KG1 (cell line): ENCODE measurements at regions not wholly inside any gene's neighbourhood (a gene's known extent, or its start where the extent isn't known, plus 50 kb on each side); places are given as distances from the start of the nearest gene placed in this dataset.

Experiments used
- DNase-seq: peaks from one replicate; lab custom pipeline; 2025; lab: John Stamatoyannopoulos, UW

DNA sequence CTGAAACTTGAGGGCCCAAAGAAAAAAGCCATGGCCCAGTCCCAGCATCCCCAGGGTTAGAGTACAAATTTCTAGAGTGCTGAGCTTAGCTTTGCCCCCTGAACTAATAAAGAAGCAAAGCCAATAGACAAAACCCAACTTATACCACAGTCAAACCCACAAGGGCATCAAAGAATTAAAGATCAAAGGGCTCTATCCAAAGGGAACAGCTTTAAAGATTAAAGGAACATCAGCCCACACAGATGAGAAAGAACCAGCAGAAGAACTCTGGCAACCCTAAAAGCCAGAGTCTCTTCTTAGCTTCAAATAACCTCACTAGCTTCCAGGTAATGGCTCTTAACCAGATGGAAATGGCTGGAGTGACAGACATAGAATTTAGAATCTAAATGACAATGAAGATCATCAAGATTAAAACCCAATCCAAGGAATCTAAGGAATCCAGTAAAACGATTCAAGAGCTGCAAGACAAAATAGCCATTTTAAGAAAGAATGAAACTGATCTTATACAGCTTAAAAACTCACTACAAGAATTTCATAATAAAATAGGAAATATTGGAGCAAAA is 93.9 kb downstream of the YIPF5 start:
- DNase-seq = no peak

DNA sequence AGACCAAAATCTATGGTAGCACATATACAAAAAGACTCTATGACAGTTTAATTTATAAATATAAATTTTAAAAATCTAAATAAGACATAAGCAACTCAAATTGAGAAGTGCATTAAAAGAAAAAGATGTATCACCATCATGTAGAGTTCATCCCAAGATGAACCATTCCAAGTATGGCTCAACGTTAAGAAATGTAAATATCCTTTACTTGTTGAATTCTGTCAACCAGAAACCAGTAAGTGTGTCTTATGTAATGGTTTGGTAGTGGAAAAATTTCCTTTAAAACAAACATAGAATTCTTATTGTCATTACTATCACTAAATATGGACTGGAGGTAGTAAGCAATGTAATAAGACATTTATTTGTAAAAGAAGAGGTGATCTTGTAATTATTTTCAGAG is 87.3 kb downstream of the YIPF5 start:
- no peak for DNase-seq

DNA sequence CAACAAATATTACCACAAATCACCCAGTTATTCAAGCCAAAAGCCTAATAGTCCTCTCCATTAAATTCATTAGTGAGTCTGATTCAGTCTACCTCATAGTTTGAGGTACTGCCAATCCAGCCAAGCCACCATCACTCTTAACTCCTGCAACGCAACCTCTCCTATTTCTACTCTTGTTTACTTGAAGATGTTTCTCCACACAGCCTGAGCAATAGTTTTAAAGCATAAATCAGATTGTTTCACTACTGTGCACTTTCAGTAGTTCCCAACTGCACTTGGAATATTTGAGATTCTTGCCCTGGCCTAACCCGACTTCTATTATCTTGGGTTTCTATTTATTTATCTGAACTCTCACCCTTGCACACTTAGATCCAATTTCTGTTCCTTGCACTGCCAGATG is 85.5 kb downstream of the YIPF5 start:
- DNase-seq = no peak

DNA sequence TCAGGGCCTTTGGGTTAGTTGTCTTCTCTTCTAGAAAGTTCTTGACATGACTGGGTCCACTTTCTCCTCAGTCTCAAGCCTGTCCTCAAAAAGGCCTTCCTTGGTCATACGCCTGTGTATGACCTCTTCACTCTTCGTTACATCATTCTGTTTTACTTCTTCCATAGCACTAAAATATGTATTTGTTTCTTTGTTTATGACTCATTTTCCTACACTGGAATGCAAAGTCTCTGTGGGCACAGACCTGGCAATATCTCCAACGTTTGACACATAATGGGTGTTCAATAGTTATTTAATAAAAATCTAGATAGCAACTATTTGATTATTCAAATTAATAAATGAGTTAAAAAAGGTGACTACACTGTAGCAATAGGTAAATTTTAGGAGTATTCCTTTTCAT is 85.1 kb downstream of the YIPF5 start:
- DNase-seq = no peak

DNA sequence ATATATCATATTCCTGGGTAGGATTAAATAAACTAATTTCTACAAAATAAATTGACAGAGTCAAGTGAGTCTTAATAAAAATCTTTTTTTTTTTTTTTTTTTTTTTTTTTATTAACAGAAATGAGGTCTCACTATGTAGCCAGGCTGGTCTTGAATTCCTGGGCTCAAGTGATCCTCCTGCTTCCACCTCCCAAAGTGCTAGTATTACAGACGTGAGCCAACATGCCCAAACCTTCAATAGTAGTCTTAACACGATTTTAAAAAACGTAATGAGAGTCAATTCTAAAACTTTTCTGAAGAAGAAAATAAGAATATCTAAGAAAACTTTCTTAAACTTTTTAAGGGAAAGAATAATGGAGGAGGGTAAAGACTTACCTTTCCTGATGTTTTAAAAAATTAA is 84.2 kb downstream of the YIPF5 start:
- DNase-seq = no peak

DNA sequence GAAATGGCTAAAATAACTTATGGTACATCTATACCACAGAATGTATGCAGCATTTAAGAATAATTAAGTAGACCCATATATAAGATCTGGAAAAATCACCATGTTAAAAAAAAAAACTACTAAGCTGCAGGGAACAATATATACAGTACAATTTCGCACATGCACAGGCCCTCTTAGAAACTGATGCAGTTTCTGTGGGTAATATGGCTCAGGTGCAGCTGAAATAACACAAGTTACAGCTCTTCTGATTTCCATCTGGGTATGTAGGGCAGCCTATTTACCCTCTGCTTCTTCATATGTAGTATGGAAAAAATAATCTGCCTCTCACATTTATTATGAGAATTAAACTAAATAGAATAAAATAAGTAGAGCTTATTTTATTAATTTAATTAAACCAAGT is 82.9 kb downstream of the YIPF5 start:
- DNase-seq = no peak

DNA sequence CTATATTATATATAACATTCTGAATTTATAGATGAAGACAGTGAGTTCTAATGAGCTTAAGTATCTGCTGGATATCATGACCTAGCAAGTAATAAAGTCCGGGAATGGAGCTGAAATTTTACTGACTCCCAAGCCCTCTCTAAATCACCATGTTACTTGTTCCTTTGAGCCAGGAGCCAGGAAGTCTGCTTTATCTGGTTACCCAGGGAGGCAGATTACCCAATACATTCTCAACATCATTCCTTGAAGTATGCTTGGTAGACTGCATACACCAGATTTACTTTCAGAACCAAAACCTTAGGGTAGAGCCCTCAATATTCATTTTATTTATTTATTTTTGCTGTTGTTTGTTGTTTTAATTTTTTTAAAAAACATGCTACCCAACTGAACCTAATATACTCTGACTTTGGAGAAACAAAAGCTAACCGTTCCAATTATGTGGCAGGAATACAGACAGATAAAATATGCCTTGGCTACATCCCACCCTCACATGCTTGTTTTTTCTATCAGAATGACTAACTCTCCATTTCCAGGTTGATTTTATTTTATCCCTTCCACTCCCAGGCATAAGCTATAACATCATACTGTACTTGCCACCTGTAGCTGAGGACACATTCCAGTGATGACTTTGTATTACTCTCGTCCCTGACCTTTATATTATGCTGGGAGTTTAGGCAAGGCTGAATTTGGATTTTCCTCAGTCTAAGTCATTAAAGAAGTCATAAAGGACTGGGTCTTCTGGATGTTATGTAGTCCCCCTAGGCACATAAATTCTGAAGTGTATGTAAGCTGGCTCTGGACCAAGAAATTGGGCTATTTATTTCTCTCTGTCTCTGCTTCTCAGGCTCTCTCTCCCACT is 82.0 kb downstream of the YIPF5 start:
- DNase-seq = no peak

DNA sequence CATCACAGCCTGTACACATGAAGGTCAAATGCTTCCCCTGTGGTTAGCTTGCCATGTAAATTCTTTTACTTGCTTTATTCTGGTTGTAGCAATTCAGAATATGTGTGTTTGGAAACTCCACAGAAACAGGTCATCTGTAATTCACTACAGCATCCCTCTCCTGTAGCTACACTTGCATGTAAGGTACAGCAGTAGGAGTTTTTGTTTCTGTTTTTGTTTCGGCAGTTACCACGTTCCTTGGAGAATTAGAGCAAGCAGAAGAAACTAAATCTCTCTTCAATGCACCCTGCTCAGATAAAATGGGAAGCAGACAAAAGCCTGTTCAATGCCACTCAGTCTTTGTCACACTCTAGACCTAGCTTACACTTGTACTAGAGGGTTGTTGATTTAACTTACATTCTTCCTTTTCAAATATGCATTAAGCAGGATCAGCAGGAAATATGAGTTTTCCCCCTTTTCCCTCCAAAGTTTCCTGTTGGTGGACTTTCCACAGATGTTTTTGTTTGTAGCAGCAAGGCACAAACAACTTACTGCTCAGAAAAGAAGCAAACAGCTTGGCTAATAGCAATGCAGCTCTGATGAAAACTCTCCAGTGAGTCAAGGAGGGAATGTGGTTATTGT is 80.9 kb downstream of the YIPF5 start:
- DNase-seq = no peak

DNA sequence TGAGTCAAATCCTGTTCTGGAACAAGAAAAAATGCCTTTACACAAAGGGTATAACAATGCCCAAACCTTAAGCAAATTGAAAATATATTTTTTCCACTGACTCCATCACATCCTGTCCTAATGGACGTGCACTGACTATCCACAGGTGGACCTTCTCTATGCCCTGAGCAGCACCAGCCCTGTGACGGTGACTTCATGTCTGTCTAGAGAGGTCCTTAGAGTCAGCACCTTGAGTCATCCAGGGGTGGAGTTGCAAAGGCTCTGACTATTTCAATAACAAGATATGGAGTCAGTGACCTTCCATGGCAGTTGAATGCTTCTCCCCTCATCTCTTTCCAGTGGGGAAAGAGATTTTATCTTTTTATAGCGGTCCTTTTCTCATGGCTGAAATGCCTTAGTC is 78.0 kb downstream of the YIPF5 start:
- no peak for DNase-seq

DNA sequence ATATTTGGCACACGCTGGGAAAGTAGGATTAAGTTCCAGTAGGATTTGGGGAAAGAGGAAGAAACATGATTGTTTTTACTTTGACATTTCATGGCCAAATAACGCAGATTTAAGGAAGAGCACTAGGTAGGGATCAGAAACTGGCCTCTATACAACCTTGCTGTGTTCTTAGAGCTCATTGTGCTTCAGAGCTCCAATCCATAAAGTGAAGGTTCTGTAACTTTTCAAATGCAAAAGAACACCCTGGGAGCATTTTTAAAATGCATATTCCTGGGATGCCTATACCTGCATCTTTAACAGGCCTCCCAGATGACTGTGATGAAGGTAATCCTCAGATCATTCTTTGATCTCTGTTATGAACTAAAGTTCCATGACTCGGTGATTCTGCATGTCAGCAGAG is 77.1 kb downstream of the YIPF5 start:
- no peak for DNase-seq

DNA sequence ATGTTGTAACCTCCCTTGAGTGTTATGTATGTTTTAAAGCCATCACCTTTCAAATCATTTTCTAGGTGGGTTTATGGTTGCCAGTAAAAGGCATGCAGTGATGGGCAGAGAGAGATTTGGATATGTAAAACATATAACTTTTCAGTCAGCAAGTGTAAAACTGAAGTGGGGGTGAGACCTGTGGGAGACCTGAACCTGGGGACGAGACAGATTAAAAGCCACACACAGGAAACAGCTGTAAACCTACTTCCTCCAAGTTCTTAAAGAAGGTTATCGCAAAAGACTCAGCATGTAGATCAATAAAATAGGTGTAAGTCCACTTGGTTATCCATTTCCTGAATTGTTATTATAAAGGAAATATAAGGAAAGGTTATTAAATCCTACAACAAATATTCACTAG is 76.6 kb downstream of the YIPF5 start:
- peak; percentile 0 for DNase-seq

DNA sequence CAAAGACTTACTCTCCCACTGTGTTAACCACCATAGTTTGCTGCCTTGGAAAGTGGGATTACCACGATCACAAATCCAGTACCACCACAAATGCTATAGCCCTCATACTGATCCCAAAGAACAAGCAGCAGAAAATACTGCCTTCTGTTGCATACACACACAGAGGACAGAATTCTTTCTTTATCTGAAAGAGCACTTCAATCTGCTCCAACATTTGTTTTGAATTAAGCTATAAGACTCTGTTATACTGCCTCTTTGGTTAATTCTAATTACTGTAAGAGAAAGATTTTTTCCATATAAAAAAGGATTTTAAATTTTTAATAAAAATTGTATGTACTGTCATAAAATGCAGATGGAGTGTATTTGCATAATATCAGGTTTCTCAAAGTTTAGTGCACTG is 69.8 kb downstream of the YIPF5 start:
- DNase-seq = no peak

DNA sequence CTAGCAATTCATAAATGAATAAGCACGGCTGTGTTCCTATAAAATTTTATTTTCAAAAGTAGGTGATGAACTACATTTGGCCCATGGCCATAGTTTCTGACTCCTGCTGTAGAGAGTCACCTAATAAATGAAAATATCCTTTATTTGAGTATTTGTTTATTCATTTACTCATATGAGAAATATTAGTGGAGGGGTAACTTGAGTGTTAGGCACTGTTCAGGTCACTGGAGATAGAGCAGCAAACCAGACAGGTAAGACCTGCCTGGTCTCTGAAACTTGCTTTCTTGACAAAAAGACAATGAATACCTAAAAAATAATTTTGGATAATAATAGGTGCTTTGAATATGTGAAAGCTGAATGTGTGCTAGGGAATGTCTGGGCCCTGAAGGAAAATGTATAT is 68.8 kb downstream of the YIPF5 start:
- DNase-seq = no peak

DNA sequence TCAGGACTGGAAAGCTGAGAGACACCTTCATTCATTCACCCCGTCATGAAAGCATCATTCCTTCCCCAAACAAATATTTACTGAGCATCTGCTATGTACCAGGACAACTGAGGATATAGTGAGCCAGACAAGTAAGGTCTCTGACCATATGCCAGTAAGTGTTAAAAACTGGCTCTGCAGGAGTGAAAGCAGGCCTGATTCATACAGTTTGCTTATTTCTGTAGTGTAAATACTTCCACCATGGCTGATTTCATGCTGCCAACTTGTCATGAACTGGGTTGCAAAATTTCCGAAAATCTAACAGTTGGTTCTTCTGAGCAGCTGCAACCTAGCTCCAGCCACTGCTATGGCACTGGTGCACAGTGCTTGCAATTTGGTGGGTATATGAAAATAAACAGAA is 68.1 kb downstream of the YIPF5 start:
- no peak for DNase-seq

DNA sequence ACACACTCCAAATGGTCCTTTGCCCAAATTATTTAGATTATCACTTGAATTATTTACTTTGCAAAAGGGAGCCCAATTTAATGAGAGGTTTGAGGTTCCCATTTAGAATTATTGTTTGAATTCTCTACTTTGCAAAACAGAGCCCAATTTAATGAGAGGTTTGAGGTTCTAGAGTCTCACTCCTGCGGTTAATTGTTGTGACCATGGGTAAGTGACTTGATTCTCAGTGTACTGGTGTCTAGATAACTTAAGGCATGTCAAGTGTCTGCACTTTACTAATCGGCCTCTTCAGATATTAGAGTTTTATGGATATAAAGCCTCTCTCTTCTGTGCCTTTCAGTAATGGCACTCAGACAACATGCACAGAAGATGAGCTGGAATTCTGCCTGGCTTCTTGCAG is 67.5 kb downstream of the YIPF5 start:
- no peak for DNase-seq

DNA sequence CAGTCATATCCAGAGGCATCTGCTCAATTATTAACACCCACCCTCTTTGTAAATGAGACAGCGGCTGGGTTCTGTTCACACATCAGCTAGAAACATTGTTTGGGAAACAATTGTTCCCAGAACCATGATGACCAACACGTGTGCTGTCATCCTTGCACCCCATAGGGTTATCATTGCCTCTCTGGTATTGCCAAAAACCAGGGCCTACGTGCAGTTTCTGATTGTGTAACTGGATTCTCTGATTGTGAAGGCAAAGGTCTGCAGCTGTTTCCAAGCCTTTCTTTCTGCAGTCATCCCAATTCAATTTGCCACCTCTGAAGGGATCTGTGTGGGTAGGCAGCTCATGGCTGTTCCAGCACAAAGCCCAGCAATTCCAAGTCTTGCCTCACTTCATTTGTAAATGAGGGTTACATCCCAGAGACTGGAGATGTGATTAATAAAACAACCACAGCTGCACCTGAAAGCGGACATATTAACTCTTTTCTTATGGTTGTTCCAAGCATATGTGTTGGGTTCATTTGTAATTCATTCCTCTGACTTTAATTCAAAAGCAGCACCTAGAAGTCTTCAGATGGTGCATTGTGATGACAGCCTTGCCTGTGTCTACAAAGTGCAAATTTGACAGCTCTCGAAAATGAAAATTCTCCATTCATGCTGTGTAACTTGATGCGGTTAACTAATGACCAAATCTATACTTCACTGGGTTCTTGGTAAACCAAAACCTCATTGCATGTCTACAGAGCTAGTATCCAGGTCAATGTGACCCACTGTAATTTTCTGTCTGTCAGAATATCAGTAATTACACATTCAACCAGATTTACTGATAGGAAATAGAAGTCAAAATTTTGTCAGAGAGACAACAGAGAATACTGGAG is 66.6 kb downstream of the YIPF5 start:
- no peak for DNase-seq

DNA sequence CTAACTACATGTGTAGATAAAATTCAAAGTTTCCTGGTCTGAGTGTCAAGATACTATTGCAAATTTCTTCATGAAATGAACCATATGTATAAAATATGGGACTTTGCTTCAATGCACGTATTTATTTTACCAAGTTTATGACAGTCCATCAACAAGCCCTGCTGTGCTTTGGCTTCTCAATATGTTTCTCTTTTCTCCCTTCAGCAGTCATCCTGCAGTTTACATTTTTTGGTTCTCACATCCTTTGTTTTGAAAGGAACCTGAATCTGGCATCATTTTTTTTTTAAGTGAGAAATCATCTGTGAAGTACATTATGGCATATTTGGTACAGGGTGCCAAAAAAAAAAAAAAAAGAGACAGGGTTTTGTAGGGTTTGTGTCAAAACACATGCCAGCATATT is 65.1 kb downstream of the YIPF5 start:
- no peak for DNase-seq

DNA sequence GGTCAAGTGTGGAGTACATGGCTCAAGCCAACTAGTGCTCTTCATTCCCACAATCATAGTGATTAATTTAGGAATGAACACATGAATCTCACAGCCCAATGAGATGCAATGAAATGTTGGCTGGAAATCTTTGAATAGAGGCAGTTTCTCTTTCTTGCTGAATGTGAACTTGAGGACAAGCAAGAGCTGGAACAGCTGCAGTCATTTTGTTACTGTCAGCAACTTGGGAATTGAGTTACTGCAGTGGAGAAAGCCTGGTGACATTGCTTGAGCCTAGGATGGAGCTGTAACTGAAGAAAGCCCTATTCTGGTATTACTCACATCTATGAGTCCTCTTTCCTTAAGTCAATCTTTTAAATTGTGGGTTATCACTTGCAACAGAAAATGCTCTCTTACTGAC is 62.3 kb downstream of the YIPF5 start:
- DNase-seq = no peak
